LoVo (cell line): ENCODE measurements at regions not wholly inside any gene's neighbourhood (a gene's known extent, or its start where the extent isn't known, plus 50 kb on each side); places are given as distances from the start of the nearest gene placed in this dataset.

Experiments used
- DNase-seq: peaks from one replicate; pipeline ENCODE4 v3.0.0-alpha.2; 2016; ENCODE audit warnings: low spot score

- no peak for DNase-seq
Measured at GRCh38 chr11:134762248-134763029, 350.4 kb upstream of the B3GAT1 start.

GRCh38 chr11:134761926-134762247 is 349.8 kb upstream of the B3GAT1 start:
- no peak for DNase-seq

- no peak for DNase-seq
Measured at GRCh38 chr11:134761386-134761785, 349.3 kb upstream of the B3GAT1 start.

GRCh38 chr11:134760957-134761356 is 348.9 kb upstream of the B3GAT1 start:
- DNase-seq, result no peak

- no peak for DNase-seq
Measured at GRCh38 chr11:134760299-134760698, 348.3 kb upstream of the B3GAT1 start.

GRCh38 chr11:134759855-134760254 is 347.8 kb upstream of the B3GAT1 start:
- no peak for DNase-seq

GRCh38 chr11:134759274-134759673 is 347.2 kb upstream of the B3GAT1 start:
- DNase-seq, result no peak

GRCh38 chr11:134758342-134758931 is 346.4 kb upstream of the B3GAT1 start:
- DNase-seq, result no peak

GRCh38 chr11:134757633-134758032 is 345.6 kb upstream of the B3GAT1 start:
- no peak for DNase-seq

GRCh38 chr11:134756811-134757540 is 344.9 kb upstream of the B3GAT1 start:
- no peak for DNase-seq

GRCh38 chr11:134755535-134755934 is 343.5 kb upstream of the B3GAT1 start:
- no peak for DNase-seq

- DNase-seq, result no peak
Measured at GRCh38 chr11:134754521-134755198, 342.6 kb upstream of the B3GAT1 start.

GRCh38 chr11:134753771-134754520 is 341.9 kb upstream of the B3GAT1 start:
- DNase-seq, result no peak

- DNase-seq, result no peak
Measured at GRCh38 chr11:134752964-134753770, 341.1 kb upstream of the B3GAT1 start.

GRCh38 chr11:134752526-134752925 is 340.5 kb upstream of the B3GAT1 start:
- no peak for DNase-seq

- DNase-seq, result no peak
Measured at GRCh38 chr11:134751766-134752165, 339.7 kb upstream of the B3GAT1 start.

- DNase-seq, result no peak
Measured at GRCh38 chr11:134751031-134751585, 339.1 kb upstream of the B3GAT1 start.

- DNase-seq, result no peak
Measured at GRCh38 chr11:134750619-134751018, 338.6 kb upstream of the B3GAT1 start.

GRCh38 chr11:134749040-134749839 is 337.2 kb upstream of the B3GAT1 start:
- no peak for DNase-seq

- no peak for DNase-seq
Measured at GRCh38 chr11:134746609-134747008, 334.6 kb upstream of the B3GAT1 start.
